Stimulated activated naive CD4-positive, alpha-beta T cell treated with Interleukin-2 at 50 U/mL for 16 hours (primary cell): ENCODE measurements at regions not wholly inside any gene's neighbourhood (a gene's known extent, or its start where the extent isn't known, plus 50 kb on each side); places are given as distances from the start of the nearest gene placed in this dataset.

Experiments
- DNase-seq: peaks from one replicate; lab custom pipeline; 2025; lab: John Stamatoyannopoulos, UW

- no peak for DNase-seq
These were observed 63.0 kb downstream of the INSIG1 start for GRCh38 chr7:155360495-155361345.

- no peak for DNase-seq
These were observed 63.6 kb downstream of the INSIG1 start for GRCh38 chr7:155361346-155361680.

GRCh38 chr7:155361947-155362346 is 64.3 kb downstream of the INSIG1 start:
- no peak for DNase-seq

- no peak for DNase-seq
These were observed 64.9 kb downstream of the INSIG1 start for GRCh38 chr7:155362380-155363145.

- DNase-seq: no peak
These were observed 65.5 kb downstream of the INSIG1 start for GRCh38 chr7:155363146-155363539.

- DNase-seq: no peak
These were observed 66.3 kb downstream of the INSIG1 start for GRCh38 chr7:155363852-155364600.

- DNase-seq: no peak
These were observed 67.6 kb downstream of the INSIG1 start for GRCh38 chr7:155365146-155365874.

- DNase-seq: no peak
These were observed 71.4 kb downstream of the INSIG1 start for GRCh38 chr7:155368894-155369600.

- DNase-seq: no peak
These were observed 72.1 kb downstream of the INSIG1 start for GRCh38 chr7:155369766-155370165.

GRCh38 chr7:155371331-155371883 is 73.7 kb downstream of the INSIG1 start:
- no peak for DNase-seq

GRCh38 chr7:155371884-155372781 is 74.5 kb downstream of the INSIG1 start:
- no peak for DNase-seq

- DNase-seq: no peak
These were observed 75.2 kb downstream of the INSIG1 start for GRCh38 chr7:155372782-155373358.

GRCh38 chr7:155373359-155374273 is 75.9 kb downstream of the INSIG1 start:
- DNase-seq: no peak

- no peak for DNase-seq
These were observed 76.9 kb downstream of the INSIG1 start for GRCh38 chr7:155374276-155375252.

GRCh38 chr7:155375337-155376277 is 77.9 kb downstream of the INSIG1 start:
- DNase-seq: no peak
